ENCODE measurements at regions not wholly inside any gene's neighbourhood (a gene's known extent, or its start where the extent isn't known, plus 50 kb on each side); places are given as distances from the start of the nearest gene placed in this dataset.

- H3K27ac ChIP-seq, result no peak overlapping the region
Measured at GRCh38 chr20:54710341-54710740, 234.9 kb downstream of the DOK5 start.

GRCh38 chr20:54708229-54708628, 232.8 kb downstream of the DOK5 start:
- no peak overlapping the region for H3K27ac ChIP-seq
- no peak for TF ChIP-seq CTCF (conservative IDR thresholded peaks at IDR 0.05)

More at GRCh38 chr20:54710341-54710740, 234.9 kb downstream of the DOK5 start:
- no peak for TF ChIP-seq CTCF (conservative IDR thresholded peaks at IDR 0.05)

- no peak for TF ChIP-seq CTCF (conservative IDR thresholded peaks at IDR 0.05)
- no peak overlapping the region for H3K27ac ChIP-seq
Measured at GRCh38 chr20:54707801-54708200, 232.4 kb downstream of the DOK5 start.

GRCh38 chr20:54706581-54706980, 231.2 kb downstream of the DOK5 start:
- TF ChIP-seq CTCF (conservative IDR thresholded peaks at IDR 0.05), result no peak
- H3K27ac ChIP-seq, result no peak overlapping the region

GRCh38 chr20:54704032-54704635, 228.7 kb downstream of the DOK5 start:
- no peak overlapping the region for H3K27ac ChIP-seq
- TF ChIP-seq CTCF (conservative IDR thresholded peaks at IDR 0.05), result no peak
